ENCODE measurements at regions not wholly inside any gene's neighbourhood (a gene's known extent, or its start where the extent isn't known, plus 50 kb on each side); places are given as distances from the start of the nearest gene placed in this dataset.
"Not testable (repeated sequence)": the region's sequence is repeated elsewhere in the genome, so short reads cannot be mapped to it uniquely, and the experiment has no call there.

- DNase-seq (ENCODE audit: low read depth), result no peak
Measured at GRCh38 chr13:104534847-104535246, 1468.6 kb upstream of the SLC10A2 start.

- DNase-seq (ENCODE audit: low read depth), result no peak
Measured at GRCh38 chr13:104532132-104532531, 1465.9 kb upstream of the SLC10A2 start.

GRCh38 chr13:104530741-104531140, 1464.5 kb upstream of the SLC10A2 start:
- DNase-seq (ENCODE audit: low read depth), result no peak

GRCh38 chr13:104526561-104526960, 1460.3 kb upstream of the SLC10A2 start:
- no peak for DNase-seq (ENCODE audit: low read depth)

- DNase-seq (ENCODE audit: low read depth), result no peak
Measured at GRCh38 chr13:104525467-104525866, 1459.2 kb upstream of the SLC10A2 start.

GRCh38 chr13:104522235-104523072, 1456.2 kb upstream of the SLC10A2 start:
- DNase-seq (ENCODE audit: low read depth), result no peak

- no peak for DNase-seq (ENCODE audit: low read depth)
Measured at GRCh38 chr13:104510422-104510821, 1444.2 kb upstream of the SLC10A2 start.

GRCh38 chr13:104493502-104493901, 1427.3 kb upstream of the SLC10A2 start:
- DNase-seq (ENCODE audit: low read depth), result not testable (repeated sequence)

GRCh38 chr13:104491916-104492315, 1425.7 kb upstream of the SLC10A2 start:
- no peak for DNase-seq (ENCODE audit: low read depth)

GRCh38 chr13:104487006-104487405, 1420.8 kb upstream of the SLC10A2 start:
- DNase-seq (ENCODE audit: low read depth), result no peak

- no peak for DNase-seq (ENCODE audit: low read depth)
Measured at GRCh38 chr13:104485571-104485970, 1419.4 kb upstream of the SLC10A2 start.

GRCh38 chr13:104483631-104484030, 1417.4 kb upstream of the SLC10A2 start:
- no peak for DNase-seq (ENCODE audit: low read depth)

GRCh38 chr13:104477261-104477660, 1411.0 kb upstream of the SLC10A2 start:
- no peak for DNase-seq (ENCODE audit: low read depth)

GRCh38 chr13:104473936-104474335, 1407.7 kb upstream of the SLC10A2 start:
- no peak for DNase-seq (ENCODE audit: low read depth)

GRCh38 chr13:104466016-104466415, 1399.8 kb upstream of the SLC10A2 start:
- no peak for DNase-seq (ENCODE audit: low read depth)

- no peak for DNase-seq (ENCODE audit: low read depth)
Measured at GRCh38 chr13:104461049-104461448, 1394.8 kb upstream of the SLC10A2 start.

GRCh38 chr13:104460554-104460953, 1394.3 kb upstream of the SLC10A2 start:
- no peak for DNase-seq (ENCODE audit: low read depth)

- no peak for DNase-seq (ENCODE audit: low read depth)
Measured at GRCh38 chr13:104450006-104450405, 1383.8 kb upstream of the SLC10A2 start.

GRCh38 chr13:104447348-104447747, 1381.1 kb upstream of the SLC10A2 start:
- no peak for DNase-seq (ENCODE audit: low read depth)

- DNase-seq (ENCODE audit: low read depth), result no peak
Measured at GRCh38 chr13:104442536-104442935, 1376.3 kb upstream of the SLC10A2 start.

GRCh38 chr13:104436555-104436954, 1370.3 kb upstream of the SLC10A2 start:
- no peak for DNase-seq (ENCODE audit: low read depth)

GRCh38 chr13:104431895-104432294, 1365.7 kb upstream of the SLC10A2 start:
- no peak for DNase-seq (ENCODE audit: low read depth)

GRCh38 chr13:104426435-104426834, 1360.2 kb upstream of the SLC10A2 start:
- no peak for DNase-seq (ENCODE audit: low read depth)

- DNase-seq (ENCODE audit: low read depth), result no peak
Measured at GRCh38 chr13:104422668-104423067, 1356.5 kb upstream of the SLC10A2 start.

Data from stimulated activated CD8-positive, alpha-beta memory T cell treated with anti-CD3 and anti-CD28 coated beads, Interleukin-7, amount 100 ng/mL, for 24 hours (primary cell).